ENCODE measurements at regions not wholly inside any gene's neighbourhood (a gene's known extent, or its start where the extent isn't known, plus 50 kb on each side); places are given as distances from the start of the nearest gene placed in this dataset.
"Not testable (repeated sequence)": the region's sequence is repeated elsewhere in the genome, so short reads cannot be mapped to it uniquely, and the experiment has no call there.

- H3K27ac Mint-ChIP-seq: no peak overlapping the region
- DNase-seq (no peak), ATAC-seq (no peak)
- H3K4me3 Mint-ChIP-seq: no peak overlapping the region
- ChIA-PET POLR2A (no interaction called here), CTCF (no interaction called here)
- no peaks in the 10 kb centered on the region for H3K36me3 Mint-ChIP-seq (ENCODE audit: low read depth)
- H3K4me1 Mint-ChIP-seq (ENCODE audit: low read depth): no peaks in the 10 kb centered on the region
- no peaks in the 10 kb centered on the region for H3K27me3 Mint-ChIP-seq (ENCODE audit: low read depth)
- peaks cover 10% of the 10 kb centered on the region for H3K9me3 Mint-ChIP-seq (ENCODE audit: insufficient read depth)
These were observed 872.4 kb downstream of the C4orf33 start for GRCh38 chr4:129968366-129968765.

GRCh38 chr4:129968778-129969177, 872.8 kb downstream of the C4orf33 start:
- DNase-seq: no peak
- no peaks in the 10 kb centered on the region for H3K36me3 Mint-ChIP-seq (ENCODE audit: low read depth)
- POLR2A ChIA-PET: no interaction called here
- CTCF ChIA-PET: no interaction called here
- peaks cover 10% of the 10 kb centered on the region for H3K9me3 Mint-ChIP-seq (ENCODE audit: insufficient read depth)
- no peak overlapping the region for H3K4me3 Mint-ChIP-seq
- H3K27me3 Mint-ChIP-seq (ENCODE audit: low read depth): no peaks in the 10 kb centered on the region
- no peak for ATAC-seq
- no peaks in the 10 kb centered on the region for H3K4me1 Mint-ChIP-seq (ENCODE audit: low read depth)
- H3K27ac Mint-ChIP-seq: no peak overlapping the region

GRCh38 chr4:129970801-129971200, 874.8 kb downstream of the C4orf33 start:
- no peak overlapping the region for H3K4me3 Mint-ChIP-seq
- no peaks in the 10 kb centered on the region for H3K4me1 Mint-ChIP-seq (ENCODE audit: low read depth)
- H3K27me3 Mint-ChIP-seq (ENCODE audit: low read depth): no peaks in the 10 kb centered on the region
- no peak for DNase-seq
- H3K9me3 Mint-ChIP-seq (ENCODE audit: insufficient read depth): peaks cover 10% of the 10 kb centered on the region
- ChIA-PET POLR2A (no interaction called here), CTCF (no interaction called here)
- no peak overlapping the region for H3K27ac Mint-ChIP-seq
- no peaks in the 10 kb centered on the region for H3K36me3 Mint-ChIP-seq (ENCODE audit: low read depth)
- ATAC-seq: no peak

- Mint-ChIP-seq H3K27ac (no peak overlapping the region), H3K9me3 (ENCODE audit: insufficient read depth) (peaks cover 9% of the 10 kb centered on the region), H3K4me3 (no peak overlapping the region), H3K36me3 (ENCODE audit: low read depth) (no peaks in the 10 kb centered on the region), H3K27me3 (ENCODE audit: low read depth) (no peaks in the 10 kb centered on the region), H3K4me1 (ENCODE audit: low read depth) (no peaks in the 10 kb centered on the region)
- ChIA-PET POLR2A (no interaction called here), CTCF (no interaction called here)
- no peak for ATAC-seq
- DNase-seq: no peak
These were observed 875.5 kb downstream of the C4orf33 start for GRCh38 chr4:129971419-129971818.

GRCh38 chr4:129972257-129972656, 876.3 kb downstream of the C4orf33 start:
- DNase-seq (no peak), ATAC-seq (no peak)
- Mint-ChIP-seq H3K4me3 (no peak overlapping the region), H3K27ac (no peak overlapping the region), H3K4me1 (ENCODE audit: low read depth) (no peaks in the 10 kb centered on the region), H3K27me3 (ENCODE audit: low read depth) (no peaks in the 10 kb centered on the region), H3K9me3 (ENCODE audit: insufficient read depth) (peaks cover 5% of the 10 kb centered on the region), H3K36me3 (ENCODE audit: low read depth) (no peaks in the 10 kb centered on the region)
- CTCF ChIA-PET: no interaction called here
- POLR2A ChIA-PET: no interaction called here

GRCh38 chr4:129974730-129975129, 878.8 kb downstream of the C4orf33 start:
- CTCF ChIA-PET: no interaction called here

GRCh38 chr4:129978315-129978714, 882.4 kb downstream of the C4orf33 start:
- Mint-ChIP-seq H3K27me3 (ENCODE audit: low read depth) (no peaks in the 10 kb centered on the region), H3K36me3 (ENCODE audit: low read depth) (no peaks in the 10 kb centered on the region), H3K4me1 (ENCODE audit: low read depth) (no peaks in the 10 kb centered on the region), H3K4me3 (no peak overlapping the region), H3K27ac (no peak overlapping the region), H3K9me3 (ENCODE audit: insufficient read depth) (no peaks in the 10 kb centered on the region)
- DNase-seq (no peak), ATAC-seq (no peak)
- ChIA-PET POLR2A (no interaction called here), CTCF (no interaction called here)

More at GRCh38 chr4:129974730-129975129, 878.8 kb downstream of the C4orf33 start:
- ATAC-seq (no peak), DNase-seq (no peak)
- POLR2A ChIA-PET: no interaction called here
- Mint-ChIP-seq H3K9me3 (ENCODE audit: insufficient read depth) (peaks cover 5% of the 10 kb centered on the region), H3K4me1 (ENCODE audit: low read depth) (no peaks in the 10 kb centered on the region), H3K27me3 (ENCODE audit: low read depth) (no peaks in the 10 kb centered on the region), H3K36me3 (ENCODE audit: low read depth) (no peaks in the 10 kb centered on the region), H3K4me3 (no peak overlapping the region), H3K27ac (no peak overlapping the region)

GRCh38 chr4:129988957-129989356, 893.0 kb downstream of the C4orf33 start:
- no peak overlapping the region for H3K4me3 Mint-ChIP-seq
- ChIA-PET POLR2A (no interaction called here), CTCF (no interaction called here)
- H3K4me1 Mint-ChIP-seq (ENCODE audit: low read depth): no peaks in the 10 kb centered on the region
- no peak for ATAC-seq
- H3K27me3 Mint-ChIP-seq (ENCODE audit: low read depth): no peaks in the 10 kb centered on the region
- H3K9me3 Mint-ChIP-seq (ENCODE audit: insufficient read depth): peaks cover 8% of the 10 kb centered on the region
- H3K36me3 Mint-ChIP-seq (ENCODE audit: low read depth): no peaks in the 10 kb centered on the region
- no peak for DNase-seq
- H3K27ac Mint-ChIP-seq: no peak overlapping the region

- ATAC-seq (no peak), DNase-seq (no peak)
- H3K9me3 Mint-ChIP-seq (ENCODE audit: insufficient read depth): peaks cover 6% of the 10 kb centered on the region
- no peaks in the 10 kb centered on the region for H3K4me1 Mint-ChIP-seq (ENCODE audit: low read depth)
- no peaks in the 10 kb centered on the region for H3K27me3 Mint-ChIP-seq (ENCODE audit: low read depth)
- no peak overlapping the region for H3K4me3 Mint-ChIP-seq
- POLR2A ChIA-PET: no interaction called here
- H3K27ac Mint-ChIP-seq: no peak overlapping the region
- no peaks in the 10 kb centered on the region for H3K36me3 Mint-ChIP-seq (ENCODE audit: low read depth)
- CTCF ChIA-PET: no interaction called here
These were observed 898.8 kb downstream of the C4orf33 start for GRCh38 chr4:129994715-129995114.

GRCh38 chr4:129998436-129999150, 902.6 kb downstream of the C4orf33 start:
- ATAC-seq (no peak), DNase-seq (no peak)
- Mint-ChIP-seq H3K9me3 (ENCODE audit: insufficient read depth) (peaks cover 4% of the 10 kb centered on the region), H3K4me1 (ENCODE audit: low read depth) (no peaks in the 10 kb centered on the region), H3K27ac (no peak overlapping the region), H3K4me3 (no peak overlapping the region), H3K27me3 (ENCODE audit: low read depth) (no peaks in the 10 kb centered on the region), H3K36me3 (ENCODE audit: low read depth) (no peaks in the 10 kb centered on the region)
- ChIA-PET CTCF (no interaction called here), POLR2A (no interaction called here)

- Mint-ChIP-seq H3K9me3 (ENCODE audit: insufficient read depth) (peaks cover 4% of the 10 kb centered on the region), H3K36me3 (ENCODE audit: low read depth) (no peaks in the 10 kb centered on the region), H3K27me3 (ENCODE audit: low read depth) (no peaks in the 10 kb centered on the region), H3K4me3 (no peak overlapping the region), H3K4me1 (ENCODE audit: low read depth) (no peaks in the 10 kb centered on the region), H3K27ac (no peak overlapping the region)
- no peak for DNase-seq
- ChIA-PET POLR2A (no interaction called here), CTCF (no interaction called here)
- ATAC-seq: no peak
These were observed 903.2 kb downstream of the C4orf33 start for GRCh38 chr4:129999156-129999555.

GRCh38 chr4:130008461-130008860, 912.5 kb downstream of the C4orf33 start:
- no peak for ATAC-seq
- H3K9me3 Mint-ChIP-seq (ENCODE audit: insufficient read depth): no peaks in the 10 kb centered on the region
- POLR2A ChIA-PET: no interaction called here

GRCh38 chr4:130012806-130013205, 916.9 kb downstream of the C4orf33 start:
- CTCF ChIA-PET; H3K27ac Mint-ChIP-seq; H3K9me3 Mint-ChIP-seq (ENCODE audit: insufficient read depth); POLR2A ChIA-PET; DNase-seq; H3K27me3 Mint-ChIP-seq (ENCODE audit: low read depth); H3K4me3 Mint-ChIP-seq; H3K4me1 Mint-ChIP-seq (ENCODE audit: low read depth); ATAC-seq; H3K36me3 Mint-ChIP-seq (ENCODE audit: low read depth): not testable (repeated sequence)

More at GRCh38 chr4:130008461-130008860, 912.5 kb downstream of the C4orf33 start:
- no peak for DNase-seq
- Mint-ChIP-seq H3K27me3 (ENCODE audit: low read depth) (no peaks in the 10 kb centered on the region), H3K4me1 (ENCODE audit: low read depth) (no peaks in the 10 kb centered on the region), H3K4me3 (no peak overlapping the region), H3K36me3 (ENCODE audit: low read depth) (no peaks in the 10 kb centered on the region), H3K27ac (no peak overlapping the region)
- CTCF ChIA-PET: no interaction called here
